HG03439 (cell line): ENCODE measurements at regions not wholly inside any gene's neighbourhood (a gene's known extent, or its start where the extent isn't known, plus 50 kb on each side); places are given as distances from the start of the nearest gene placed in this dataset.

Source experiments
- ATAC-seq: cut with Tn5 transposase; IDR thresholded peaks from one replicate; pipeline ENCODE4 v1.9.1; 2021; ENCODE audit warnings: mild to moderate bottlenecking, moderate library complexity; ENCODE audit not compliant: unreplicated experiment

- no peak for ATAC-seq
These were observed 533.6 kb downstream of the GATA3 start for GRCh38 chr10:8588135-8588534.

GRCh38 chr10:8590518-8590917 is 536.0 kb downstream of the GATA3 start:
- no peak for ATAC-seq

- ATAC-seq: no peak
These were observed 537.2 kb downstream of the GATA3 start for GRCh38 chr10:8591640-8592039.

- ATAC-seq: no peak
These were observed 539.7 kb downstream of the GATA3 start for GRCh38 chr10:8594176-8594575.

DNA sequence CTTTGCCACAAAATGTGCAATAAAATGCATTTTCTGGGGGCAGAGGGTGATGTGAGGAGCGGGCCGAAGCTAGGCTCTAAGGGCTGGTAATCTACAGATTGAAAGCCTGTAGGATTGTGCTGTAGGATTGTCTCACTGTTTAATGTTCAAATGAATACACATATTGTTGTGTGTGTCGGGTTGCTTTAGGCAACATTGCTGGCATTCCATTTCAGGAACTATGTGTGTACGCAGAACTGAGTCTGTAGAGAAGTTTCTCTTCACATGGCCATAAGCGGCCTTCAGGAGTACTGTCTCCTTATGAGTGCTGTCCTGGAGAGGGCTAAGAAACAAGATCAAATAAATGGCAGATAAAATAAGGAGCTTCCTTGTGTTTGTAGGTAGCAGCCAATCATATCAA is 540.2 kb downstream of the GATA3 start:
- ATAC-seq: no peak

GRCh38 chr10:8595140-8595539 is 540.7 kb downstream of the GATA3 start:
- ATAC-seq: no peak

DNA sequence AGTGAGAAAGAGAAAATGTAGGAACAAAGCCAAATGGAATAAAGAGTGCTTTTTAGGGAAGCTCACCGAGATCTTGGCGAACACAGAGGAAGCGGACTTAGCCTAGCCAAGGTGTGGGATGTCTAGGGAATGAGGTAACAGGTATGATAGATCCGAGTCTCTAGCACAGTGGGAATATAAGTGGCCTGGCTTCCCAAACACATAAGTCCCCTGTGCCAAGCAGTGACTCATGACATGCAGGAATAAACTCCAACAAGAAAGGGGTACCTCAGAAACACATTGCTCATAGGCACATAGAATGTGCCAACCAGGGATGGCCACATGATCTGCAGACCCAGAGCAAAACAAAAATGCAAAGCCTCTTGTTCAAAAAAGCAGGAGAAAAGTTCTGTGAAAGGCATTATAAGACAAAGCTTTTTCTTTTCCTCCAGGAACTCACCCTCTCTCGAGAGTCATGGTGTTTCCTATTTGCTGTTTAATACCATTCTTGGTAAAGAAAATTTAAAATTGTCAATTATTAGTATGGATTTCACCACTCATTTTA is 542.5 kb downstream of the GATA3 start:
- ATAC-seq: no peak

DNA sequence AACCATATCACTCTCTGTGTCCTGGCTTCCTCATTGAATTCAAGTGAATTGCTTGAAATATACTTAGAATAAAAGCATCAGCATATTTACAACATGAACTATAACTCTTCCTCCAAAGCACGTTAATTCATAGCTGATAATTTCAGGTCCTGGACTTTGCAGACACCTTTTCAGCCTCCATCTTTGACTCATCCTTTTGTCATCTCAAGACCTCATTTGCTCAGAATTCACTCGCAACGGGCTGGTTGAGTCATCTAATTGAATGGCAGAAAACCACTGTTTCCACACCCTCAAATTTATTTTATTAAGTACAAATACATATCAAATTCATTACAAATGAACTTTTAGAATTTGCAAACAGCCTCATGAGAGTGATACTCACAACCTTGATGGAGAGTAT is 545.7 kb downstream of the GATA3 start:
- no peak for ATAC-seq

DNA sequence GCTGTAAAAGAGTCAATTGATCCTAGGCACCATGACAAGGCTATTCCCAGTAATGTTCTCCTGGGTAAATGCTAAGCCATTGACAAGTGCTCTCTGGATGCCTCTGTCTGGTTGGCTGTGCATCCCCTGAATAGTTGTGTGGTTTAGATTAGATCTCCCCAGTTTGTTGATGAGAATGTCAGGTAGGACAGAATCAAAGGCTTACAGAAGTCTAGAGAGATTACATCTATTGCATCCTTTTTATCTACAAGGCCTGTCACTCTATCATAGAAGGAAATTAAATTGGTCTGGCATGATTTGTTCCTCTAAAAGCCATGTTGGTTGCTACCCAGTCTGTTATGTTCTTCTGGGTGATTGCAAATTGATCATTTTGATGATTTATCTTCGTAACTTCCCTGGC is 548.3 kb downstream of the GATA3 start:
- no peak for ATAC-seq

DNA sequence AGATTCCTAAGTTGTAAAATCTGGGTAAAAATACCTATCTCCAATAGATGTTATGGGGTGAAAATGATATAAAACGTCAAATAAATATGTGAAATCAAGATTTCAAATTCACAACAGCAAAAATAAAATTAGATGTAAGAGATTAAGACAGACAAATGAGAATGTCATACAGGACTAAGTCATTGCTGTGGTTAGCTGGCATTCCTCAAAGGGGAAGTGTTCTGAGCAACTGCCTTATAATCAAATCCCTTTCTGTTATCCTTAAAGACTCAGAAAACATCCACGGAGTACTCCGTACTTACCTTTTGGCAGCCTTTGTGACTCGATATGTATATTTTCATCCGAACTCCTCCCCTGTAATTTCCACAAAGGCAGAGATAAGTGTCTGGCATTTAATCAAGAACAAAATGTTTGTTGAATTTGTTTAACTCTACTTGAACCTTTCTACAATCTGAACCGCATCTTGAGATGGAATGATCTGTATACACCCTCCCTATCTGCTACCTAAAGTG is 559.6 kb downstream of the GATA3 start:
- no peak for ATAC-seq

- no peak for ATAC-seq
These were observed 560.6 kb downstream of the GATA3 start for GRCh38 chr10:8615118-8615517.

DNA sequence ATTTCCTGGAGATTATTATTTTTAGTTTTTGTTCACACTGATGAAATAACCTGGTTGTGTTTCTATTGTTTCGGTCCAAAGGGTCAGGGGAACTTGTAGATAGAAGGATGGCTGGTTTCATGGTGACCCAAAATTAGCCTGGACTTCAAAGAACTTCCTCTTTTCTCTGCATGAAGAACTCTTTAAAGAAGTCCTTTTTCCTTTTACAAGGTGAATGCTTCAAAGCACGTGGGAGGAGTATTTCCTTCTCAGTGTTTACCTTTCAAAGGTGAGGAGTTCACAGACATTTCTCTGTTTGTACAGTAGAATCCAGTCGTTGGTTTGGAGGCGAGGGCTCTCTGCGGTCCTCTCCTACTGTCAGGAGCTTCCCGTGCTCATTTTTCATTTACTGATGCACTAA is 561.7 kb downstream of the GATA3 start:
- no peak for ATAC-seq

GRCh38 chr10:8617792-8618191 is 563.3 kb downstream of the GATA3 start:
- no peak for ATAC-seq

- no peak for ATAC-seq
These were observed 564.3 kb downstream of the GATA3 start for GRCh38 chr10:8618834-8619233.

GRCh38 chr10:8628351-8628750 is 573.9 kb downstream of the GATA3 start:
- ATAC-seq: no peak

DNA sequence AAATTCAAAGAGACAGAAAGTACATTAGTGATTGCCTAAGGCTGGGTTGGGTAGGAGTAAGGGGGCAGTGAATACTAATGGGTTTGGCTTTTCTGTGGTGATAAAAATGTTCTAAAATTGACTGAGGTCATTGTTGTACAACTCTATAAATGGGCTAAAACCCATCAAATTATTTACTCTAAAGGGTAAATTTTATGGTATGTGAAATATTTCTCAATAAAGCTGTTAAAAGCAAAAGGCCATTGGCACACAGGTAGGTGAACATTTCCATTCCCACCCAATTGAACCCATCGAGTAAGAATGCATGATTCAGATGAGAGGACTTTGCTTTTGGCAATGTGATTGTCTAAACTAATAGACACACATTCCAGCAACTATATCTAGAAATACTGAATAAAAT is 579.4 kb downstream of the GATA3 start:
- ATAC-seq: no peak

- ATAC-seq: no peak
These were observed 581.9 kb downstream of the GATA3 start for GRCh38 chr10:8636371-8636770.

GRCh38 chr10:8637640-8638039 is 583.2 kb downstream of the GATA3 start:
- no peak for ATAC-seq

- ATAC-seq: no peak
These were observed 583.7 kb downstream of the GATA3 start for GRCh38 chr10:8638088-8638672.

GRCh38 chr10:8639486-8640185 is 585.1 kb downstream of the GATA3 start:
- no peak for ATAC-seq

- no peak for ATAC-seq
These were observed 585.8 kb downstream of the GATA3 start for GRCh38 chr10:8640301-8640700.

- ATAC-seq: no peak
These were observed 586.4 kb downstream of the GATA3 start for GRCh38 chr10:8640878-8641277.
